Fibroblast of lung (primary cell): ENCODE measurements at regions not wholly inside any gene's neighbourhood (a gene's known extent, or its start where the extent isn't known, plus 50 kb on each side); places are given as distances from the start of the nearest gene placed in this dataset.

Experiments used
- DNase-seq, 2 donors: peaks; one replicate each; pipeline versions ENCODE4 v3.0.0 to v3.0.0-alpha.2; 2010; ENCODE audit warnings: low read depth in 2 of 2
- H2AFZ ChIP-seq: 2 replicates; pipeline ENCODE4 v1.5.1; 2012; ENCODE audit warnings: low read length, control low read depth, inconsistent platforms
- H3K27ac ChIP-seq: 2 replicates; pipeline ENCODE4 v1.5.1; 2011; ENCODE audit warnings: low read length, control low read depth; ENCODE audit not compliant: insufficient read depth
- H3K27me3 ChIP-seq: 2 replicates; pipeline ENCODE4 v1.5.1; 2011; ENCODE audit warnings: mild to moderate bottlenecking, low read length; ENCODE audit not compliant: control insufficient read depth, insufficient read depth
- H3K36me3 ChIP-seq: 2 replicates; pipeline ENCODE4 v1.5.1; 2011; ENCODE audit warnings: low read length; ENCODE audit not compliant: control insufficient read depth, insufficient read depth
- H3K4me1 ChIP-seq: 2 replicates; pipeline ENCODE4 v1.5.1; 2011; ENCODE audit warnings: low read length; ENCODE audit not compliant: control insufficient read depth, insufficient read depth; ENCODE audit errors: extremely low read depth
- H3K4me2 ChIP-seq: 2 replicates; pipeline ENCODE4 v1.5.1; 2011; ENCODE audit warnings: low read length, control low read depth; ENCODE audit not compliant: insufficient read depth; ENCODE audit errors: extremely low read depth
- H3K4me3 ChIP-seq, 4 experiments: fragments of 200-600 bp in 1 of 4; sonication (generic) in 1 of 4; replicated peaks in 1 of 4; 2 replicates each; pipeline ENCODE4 v1.5.1; 2011 to 2016; ENCODE audit warnings: low read length in 4 of 4, low read depth in 3 of 4, mild to moderate bottlenecking in 3 of 4, control low read depth in 2 of 4, inconsistent platforms in 1 of 4, mixed read lengths in 1 of 4; ENCODE audit not compliant: insufficient read depth in 1 of 4; ENCODE audit errors: control extremely low read depth in 1 of 4
- H3K79me2 ChIP-seq: 2 replicates; pipeline ENCODE4 v1.5.1; 2012; ENCODE audit warnings: mild to moderate bottlenecking, low read length, inconsistent platforms; ENCODE audit not compliant: control insufficient read depth, insufficient read depth
- H3K9ac ChIP-seq: 2 replicates; pipeline ENCODE4 v1.5.1; 2011; ENCODE audit warnings: mild to moderate bottlenecking, low read length, control low read depth; ENCODE audit not compliant: insufficient read depth
- H3K9me3 ChIP-seq: 2 replicates; pipeline ENCODE4 v1.5.1; 2012; ENCODE audit warnings: low read depth, low read length; ENCODE audit not compliant: control insufficient read depth, insufficient read depth
- H4K20me1 ChIP-seq: 2 replicates; pipeline ENCODE4 v1.5.1; 2011; ENCODE audit warnings: low read length; ENCODE audit not compliant: control insufficient read depth, insufficient read depth; ENCODE audit errors: extremely low read depth
- CTCF ChIP-seq, 2 donors: IDR thresholded peaks in 1 of 2; conservative IDR thresholded peaks in 1 of 2; 1 replicate in 1 of 2; 2 replicates in 1 of 2; pipeline ENCODE4 v1.5.1; 2011 to 2012; ENCODE audit warnings: low read length in 2 of 2, control low read depth in 1 of 2, inconsistent platforms in 1 of 2, low read depth in 1 of 2, mild to moderate bottlenecking in 1 of 2
- EZH2 ChIP-seq: IDR thresholded peaks from 2 replicates; pipeline ENCODE4 v1.5.1; 2012; ENCODE audit warnings: low read length, control low read depth, mild to moderate bottlenecking; ENCODE audit errors: missing control alignments

GRCh38 chr11:112786196-112786595, 175.0 kb upstream of the NCAM1 start:
- Histone ChIP-seq H3K9me3 (no peaks in the 10 kb centered on the region), H2AFZ (no peak overlapping the region), H3K36me3 (no peaks in the 10 kb centered on the region), H3K4me2 (no peak overlapping the region), H3K27me3 (no peaks in the 10 kb centered on the region), H3K4me1 (no peaks in the 10 kb centered on the region), H3K79me2 (no peaks in the 10 kb centered on the region), H3K4me3 (no peak overlapping the region), H3K9ac (no peak overlapping the region), H4K20me1 (no peaks in the 10 kb centered on the region), H3K27ac (no peak overlapping the region)
- no peak for DNase-seq
- no peak for TF ChIP-seq CTCF (conservative IDR thresholded peaks at IDR 0.05 in 1 of 2, IDR thresholded peaks at IDR 0.05 in 1 of 2; ENCODE audit: low read depth in 1 of 2, low read length in 2 of 2)
- TF ChIP-seq EZH2: no peak

GRCh38 chr11:112786886-112787530, 174.2 kb upstream of the NCAM1 start:
- Histone ChIP-seq H3K4me2 (no peak overlapping the region), H3K27me3 (no peaks in the 10 kb centered on the region), H3K79me2 (no peaks in the 10 kb centered on the region), H3K4me1 (no peaks in the 10 kb centered on the region), H2AFZ (no peak overlapping the region), H3K36me3 (no peaks in the 10 kb centered on the region), H3K27ac (no peak overlapping the region), H3K4me3 (no peak overlapping the region), H3K9me3 (no peaks in the 10 kb centered on the region), H4K20me1 (no peaks in the 10 kb centered on the region), H3K9ac (no peak overlapping the region)
- DNase-seq: no peak
- TF ChIP-seq CTCF (conservative IDR thresholded peaks at IDR 0.05 in 1 of 2, IDR thresholded peaks at IDR 0.05 in 1 of 2; ENCODE audit: low read depth in 1 of 2, low read length in 2 of 2) (no peak), EZH2 (no peak)

DNA sequence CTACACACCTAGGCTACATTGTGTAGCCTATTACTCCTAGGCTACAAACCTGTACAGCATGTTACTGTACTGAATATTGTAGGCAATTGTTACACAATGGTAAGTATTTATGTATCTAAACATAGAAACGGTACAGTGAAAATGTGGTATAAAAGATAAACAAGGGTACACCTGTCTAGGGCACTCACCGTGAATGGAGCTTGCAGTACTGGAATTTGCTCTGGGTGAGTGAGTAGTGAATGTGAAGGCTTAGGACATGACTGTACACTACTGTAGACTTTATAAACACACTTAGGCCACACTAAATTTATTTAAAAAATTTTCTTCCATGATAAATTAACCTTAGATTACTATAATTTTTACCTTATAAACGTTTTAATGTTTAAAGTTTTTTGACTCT, 171.7 kb upstream of the NCAM1 start:
- Histone ChIP-seq H3K27ac (no peak overlapping the region), H3K4me1 (no peaks in the 10 kb centered on the region), H4K20me1 (no peaks in the 10 kb centered on the region), H3K79me2 (no peaks in the 10 kb centered on the region), H3K9ac (no peak overlapping the region), H3K27me3 (no peaks in the 10 kb centered on the region), H3K9me3 (no peaks in the 10 kb centered on the region), H3K4me2 (no peak overlapping the region), H3K36me3 (no peaks in the 10 kb centered on the region), H3K4me3 (no peak overlapping the region), H2AFZ (no peak overlapping the region)
- TF ChIP-seq EZH2: no peak
- no peak for DNase-seq
